ENCODE measurements at regions not wholly inside any gene's neighbourhood (a gene's known extent, or its start where the extent isn't known, plus 50 kb on each side); places are given as distances from the start of the nearest gene placed in this dataset.

GRCh38 chr16:85524365-85524629 is 88.8 kb upstream of the GSE1 start (continued):
- TF ChIP-seq, protein P1, sequence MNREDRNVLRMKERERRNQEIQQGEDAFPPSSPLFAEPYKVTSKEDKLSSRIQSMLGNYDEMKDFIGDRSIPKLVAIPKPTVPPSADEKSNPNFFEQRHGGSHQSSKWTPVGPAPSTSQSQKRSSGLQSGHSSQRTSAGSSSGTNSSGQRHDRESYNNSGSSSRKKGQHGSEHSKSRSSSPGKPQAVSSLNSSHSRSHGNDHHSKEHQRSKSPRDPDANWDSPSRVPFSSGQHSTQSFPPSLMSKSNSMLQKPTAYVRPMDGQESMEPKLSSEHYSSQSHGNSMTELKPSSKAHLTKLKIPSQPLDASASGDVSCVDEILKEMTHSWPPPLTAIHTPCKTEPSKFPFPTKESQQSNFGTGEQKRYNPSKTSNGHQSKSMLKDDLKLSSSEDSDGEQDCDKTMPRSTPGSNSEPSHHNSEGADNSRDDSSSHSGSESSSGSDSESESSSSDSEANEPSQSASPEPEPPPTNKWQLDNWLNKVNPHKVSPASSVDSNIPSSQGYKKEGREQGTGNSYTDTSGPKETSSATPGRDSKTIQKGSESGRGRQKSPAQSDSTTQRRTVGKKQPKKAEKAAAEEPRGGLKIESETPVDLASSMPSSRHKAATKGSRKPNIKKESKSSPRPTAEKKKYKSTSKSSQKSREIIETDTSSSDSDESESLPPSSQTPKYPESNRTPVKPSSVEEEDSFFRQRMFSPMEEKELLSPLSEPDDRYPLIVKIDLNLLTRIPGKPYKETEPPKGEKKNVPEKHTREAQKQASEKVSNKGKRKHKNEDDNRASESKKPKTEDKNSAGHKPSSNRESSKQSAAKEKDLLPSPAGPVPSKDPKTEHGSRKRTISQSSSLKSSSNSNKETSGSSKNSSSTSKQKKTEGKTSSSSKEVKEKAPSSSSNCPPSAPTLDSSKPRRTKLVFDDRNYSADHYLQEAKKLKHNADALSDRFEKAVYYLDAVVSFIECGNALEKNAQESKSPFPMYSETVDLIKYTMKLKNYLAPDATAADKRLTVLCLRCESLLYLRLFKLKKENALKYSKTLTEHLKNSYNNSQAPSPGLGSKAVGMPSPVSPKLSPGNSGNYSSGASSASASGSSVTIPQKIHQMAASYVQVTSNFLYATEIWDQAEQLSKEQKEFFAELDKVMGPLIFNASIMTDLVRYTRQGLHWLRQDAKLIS (CRISPR knock-in tag; IDR thresholded peaks at IDR 0.05) = 0 out of 2 replicates have a peak, but pooled peaks have one; percentile 48
- TF ChIP-seq MED13 (CRISPR knock-in tag; IDR thresholded peaks at IDR 0.05) = no peak
- no peak for TF ChIP-seq SMAD1 (CRISPR knock-in tag; IDR thresholded peaks at IDR 0.05; ENCODE audit: borderline replicate concordance, low read depth)
- TF ChIP-seq ZNF768 (CRISPR knock-in tag; IDR thresholded peaks at IDR 0.05) = peak; percentile 1; the same call in 1 of the 2 replicates
- TF ChIP-seq POGK (CRISPR knock-in tag; conservative IDR thresholded peaks at IDR 0.05) = no peak
- TF ChIP-seq, protein P2, sequence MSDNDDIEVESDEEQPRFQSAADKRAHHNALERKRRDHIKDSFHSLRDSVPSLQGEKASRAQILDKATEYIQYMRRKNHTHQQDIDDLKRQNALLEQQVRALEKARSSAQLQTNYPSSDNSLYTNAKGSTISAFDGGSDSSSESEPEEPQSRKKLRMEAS (IDR thresholded peaks at IDR 0.05) = no peak
- TF ChIP-seq, protein P3, sequence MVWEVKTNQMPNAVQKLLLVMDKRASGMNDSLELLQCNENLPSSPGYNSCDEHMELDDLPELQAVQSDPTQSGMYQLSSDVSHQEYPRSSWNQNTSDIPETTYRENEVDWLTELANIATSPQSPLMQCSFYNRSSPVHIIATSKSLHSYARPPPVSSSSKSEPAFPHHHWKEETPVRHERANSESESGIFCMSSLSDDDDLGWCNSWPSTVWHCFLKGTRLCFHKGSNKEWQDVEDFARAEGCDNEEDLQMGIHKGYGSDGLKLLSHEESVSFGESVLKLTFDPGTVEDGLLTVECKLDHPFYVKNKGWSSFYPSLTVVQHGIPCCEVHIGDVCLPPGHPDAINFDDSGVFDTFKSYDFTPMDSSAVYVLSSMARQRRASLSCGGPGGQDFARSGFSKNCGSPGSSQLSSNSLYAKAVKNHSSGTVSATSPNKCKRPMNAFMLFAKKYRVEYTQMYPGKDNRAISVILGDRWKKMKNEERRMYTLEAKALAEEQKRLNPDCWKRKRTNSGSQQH (CRISPR knock-in tag; IDR thresholded peaks at IDR 0.05; ENCODE audit: low read depth) = 0 out of 2 replicates have a peak, but pooled peaks have one; percentile 4
- peak; percentile 24 for TF ChIP-seq RBM39 (IDR thresholded peaks at IDR 0.05; ENCODE audit: low read depth, low read length, poor library complexity, severe bottlenecking)
- peak; percentile 71 for TF ChIP-seq ZBTB7A (CRISPR knock-in tag; IDR thresholded peaks at IDR 0.05)
- 0 out of 2 replicates have a peak, but pooled peaks have one; percentile 14 for TF ChIP-seq ZNF296 (CRISPR knock-in tag; conservative IDR thresholded peaks at IDR 0.05)
- no peak for TF ChIP-seq ZNF646 (CRISPR knock-in tag; IDR thresholded peaks at IDR 0.05)
- peak; percentile 99; the same call in 1 of the 2 replicates for TF ChIP-seq ZMAT3 (CRISPR knock-in tag; conservative IDR thresholded peaks at IDR 0.05)
- 0 out of 2 replicates have a peak, but pooled peaks have one; percentile 49 for TF ChIP-seq ZNF710 (CRISPR knock-in tag; IDR thresholded peaks at IDR 0.05; ENCODE audit: borderline replicate concordance)
- TF ChIP-seq TBX3 (IDR thresholded peaks at IDR 0.05; ENCODE audit: borderline replicate concordance) = 0 out of 2 replicates have a peak, but pooled peaks have one; percentile 22
